ENCODE measurements at regions not wholly inside any gene's neighbourhood (a gene's known extent, or its start where the extent isn't known, plus 50 kb on each side); places are given as distances from the start of the nearest gene placed in this dataset.

DNA sequence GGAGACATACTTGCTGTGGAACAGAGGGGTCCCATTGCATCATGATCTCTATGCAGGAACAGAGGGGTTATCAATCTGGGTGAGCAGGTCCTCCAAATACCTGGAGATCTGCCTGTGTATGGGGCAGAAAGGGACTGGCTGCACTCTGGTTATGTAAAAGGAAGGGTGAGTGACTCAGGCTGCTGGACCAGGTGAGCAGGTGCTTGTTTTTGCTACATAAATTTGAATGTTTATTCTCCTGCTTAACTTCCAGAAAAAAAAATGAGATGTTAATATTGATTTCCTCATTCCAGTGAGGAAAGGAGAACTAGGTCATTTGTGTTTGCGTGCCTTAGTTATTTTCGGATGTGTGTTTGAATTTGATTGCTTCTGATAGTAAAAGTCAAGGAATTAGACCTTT lies 225.8 kb upstream of the TRAM1L1 start:
- ATAC-seq (ENCODE audit: low read depth) (no peak), DNase-seq (no peak)
- Mint-ChIP-seq H3K36me3 (ENCODE audit: low read depth) (no peaks in the 10 kb centered on the region), H3K27me3 (no peaks in the 10 kb centered on the region), H3K27ac (no peak overlapping the region), H3K4me1 (no peaks in the 10 kb centered on the region), H3K4me3 (no peak overlapping the region), H3K9me3 (peaks cover 17% of the 10 kb centered on the region)
- POLR2A ChIA-PET: no interaction called here
- CTCF ChIA-PET: no interaction called here
- TF ChIP-seq, protein P1, sequence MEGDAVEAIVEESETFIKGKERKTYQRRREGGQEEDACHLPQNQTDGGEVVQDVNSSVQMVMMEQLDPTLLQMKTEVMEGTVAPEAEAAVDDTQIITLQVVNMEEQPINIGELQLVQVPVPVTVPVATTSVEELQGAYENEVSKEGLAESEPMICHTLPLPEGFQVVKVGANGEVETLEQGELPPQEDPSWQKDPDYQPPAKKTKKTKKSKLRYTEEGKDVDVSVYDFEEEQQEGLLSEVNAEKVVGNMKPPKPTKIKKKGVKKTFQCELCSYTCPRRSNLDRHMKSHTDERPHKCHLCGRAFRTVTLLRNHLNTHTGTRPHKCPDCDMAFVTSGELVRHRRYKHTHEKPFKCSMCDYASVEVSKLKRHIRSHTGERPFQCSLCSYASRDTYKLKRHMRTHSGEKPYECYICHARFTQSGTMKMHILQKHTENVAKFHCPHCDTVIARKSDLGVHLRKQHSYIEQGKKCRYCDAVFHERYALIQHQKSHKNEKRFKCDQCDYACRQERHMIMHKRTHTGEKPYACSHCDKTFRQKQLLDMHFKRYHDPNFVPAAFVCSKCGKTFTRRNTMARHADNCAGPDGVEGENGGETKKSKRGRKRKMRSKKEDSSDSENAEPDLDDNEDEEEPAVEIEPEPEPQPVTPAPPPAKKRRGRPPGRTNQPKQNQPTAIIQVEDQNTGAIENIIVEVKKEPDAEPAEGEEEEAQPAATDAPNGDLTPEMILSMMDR (IDR thresholded peaks at IDR 0.05): no peak
- intact Hi-C loops (cut with micrococcal nuclease): no loop called here

DNA sequence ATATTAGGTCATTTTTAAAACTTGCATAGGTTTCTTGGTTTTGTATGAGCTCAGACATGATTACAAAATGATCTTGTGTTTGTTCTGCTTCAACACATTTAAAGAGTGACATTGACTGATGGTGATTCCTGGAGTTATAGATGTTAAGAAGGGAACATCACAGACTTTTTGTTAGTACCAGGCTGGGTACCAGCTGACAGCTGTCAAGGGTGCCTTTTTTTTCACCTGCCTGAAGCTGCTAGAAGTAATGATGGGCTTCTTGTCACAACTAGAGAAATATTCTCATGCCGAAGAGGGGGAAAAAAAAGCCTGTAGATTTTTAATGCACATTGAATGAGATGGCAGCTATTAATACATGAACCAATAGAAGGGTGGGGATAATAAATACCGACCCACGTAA lies 226.6 kb upstream of the TRAM1L1 start:
- ChIA-PET CTCF (no interaction called here), POLR2A (no interaction called here)
- Mint-ChIP-seq H3K27me3 (no peaks in the 10 kb centered on the region), H3K4me1 (no peaks in the 10 kb centered on the region), H3K27ac (no peak overlapping the region), H3K9me3 (peaks cover 16% of the 10 kb centered on the region), H3K36me3 (ENCODE audit: low read depth) (no peaks in the 10 kb centered on the region), H3K4me3 (no peak overlapping the region)
- DNase-seq (no peak), ATAC-seq (ENCODE audit: low read depth) (no peak)
- intact Hi-C loops (cut with micrococcal nuclease): no loop called here
- TF ChIP-seq, protein P1 (IDR thresholded peaks at IDR 0.05): no peak

DNA sequence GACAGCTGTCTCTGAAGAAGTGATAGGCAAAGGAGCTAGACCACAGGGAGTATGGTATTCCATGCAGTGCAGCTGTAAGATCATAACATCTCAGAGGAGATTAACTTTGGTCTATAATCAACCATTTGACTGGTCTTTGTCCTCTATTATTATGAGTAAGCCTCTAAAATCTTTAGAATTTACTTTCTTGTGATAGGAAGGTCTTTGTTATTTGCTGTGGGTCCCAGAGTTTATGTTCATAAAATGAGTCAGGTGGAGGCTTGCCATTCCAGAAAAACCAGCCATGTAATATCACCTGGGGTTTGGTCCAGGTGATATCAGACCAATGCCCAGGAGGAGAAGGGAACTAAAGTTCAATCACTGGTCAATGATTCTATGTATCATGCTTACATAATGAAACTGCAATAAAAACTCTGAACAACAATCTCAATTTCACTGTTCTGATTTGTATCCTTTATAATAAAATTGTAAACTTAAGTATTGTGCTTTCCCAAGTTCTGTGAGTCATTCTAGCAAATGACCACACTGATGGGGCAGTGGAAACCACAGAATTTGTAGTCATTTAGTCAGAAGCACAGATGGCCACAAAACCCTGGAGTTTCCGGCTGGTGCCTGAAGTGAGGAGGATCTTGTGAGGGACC lies 239.6 kb upstream of the TRAM1L1 start:
- Mint-ChIP-seq H3K27ac (no peak overlapping the region), H3K9me3 (peaks cover 7% of the 10 kb centered on the region), H3K27me3 (no peaks in the 10 kb centered on the region), H3K4me1 (no peaks in the 10 kb centered on the region), H3K36me3 (ENCODE audit: low read depth) (no peaks in the 10 kb centered on the region), H3K4me3 (no peak overlapping the region)
- ChIA-PET CTCF (no interaction called here), POLR2A (no interaction called here)
- no peak for DNase-seq
- TF ChIP-seq, protein P1 (IDR thresholded peaks at IDR 0.05): no peak
- ATAC-seq (ENCODE audit: low read depth): no peak
- intact Hi-C loops (cut with micrococcal nuclease): no loop called here

DNA sequence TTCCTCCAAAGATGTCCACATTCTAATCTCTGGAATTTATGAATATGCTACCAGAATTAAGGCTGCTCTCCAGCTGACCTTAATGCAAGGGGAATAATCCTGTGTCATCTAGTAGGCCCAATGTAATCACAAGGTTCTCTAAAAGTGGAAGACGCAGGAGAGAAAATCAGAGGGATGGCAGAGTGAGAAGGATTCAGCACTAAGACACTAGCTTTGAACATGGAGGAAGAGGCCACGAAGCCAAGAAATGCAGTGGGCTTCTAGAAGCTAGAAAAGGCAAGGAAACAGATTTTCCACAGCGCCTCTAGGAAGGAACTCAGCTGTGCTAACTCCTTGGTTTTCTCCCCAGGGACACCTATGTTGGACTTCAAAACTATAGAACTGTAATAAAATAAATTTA lies 240.7 kb upstream of the TRAM1L1 start:
- Mint-ChIP-seq H3K9me3 (peaks cover 7% of the 10 kb centered on the region), H3K4me3 (no peak overlapping the region), H3K27ac (no peak overlapping the region), H3K36me3 (ENCODE audit: low read depth) (no peaks in the 10 kb centered on the region), H3K4me1 (no peaks in the 10 kb centered on the region), H3K27me3 (no peaks in the 10 kb centered on the region)
- CTCF ChIA-PET: no interaction called here
- intact Hi-C loops (cut with micrococcal nuclease): no loop called here
- DNase-seq: no peak
- no peak for ATAC-seq (ENCODE audit: low read depth)
- TF ChIP-seq, protein P1 (IDR thresholded peaks at IDR 0.05): no peak
- POLR2A ChIA-PET: no interaction called here

DNA sequence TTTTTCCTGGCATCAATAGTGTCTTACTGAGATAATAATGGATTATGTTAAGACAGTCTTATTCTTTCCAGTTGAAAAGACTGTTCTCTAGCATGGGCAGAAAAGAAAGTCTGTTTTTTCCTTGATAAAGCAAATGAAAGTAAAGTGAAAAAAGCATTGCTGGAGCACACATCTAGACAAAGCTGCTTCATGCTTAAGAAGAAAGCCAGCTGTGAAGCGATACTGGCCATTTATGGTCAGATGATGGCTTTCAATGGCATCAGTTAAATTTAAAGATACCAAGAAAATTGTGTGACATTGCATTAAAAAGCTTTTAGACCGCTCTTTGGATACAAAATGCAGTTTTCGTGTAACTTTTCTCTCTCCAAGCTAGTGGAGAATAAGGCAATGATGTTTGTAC lies 242.1 kb upstream of the TRAM1L1 start:
- TF ChIP-seq, protein P1 (IDR thresholded peaks at IDR 0.05): no peak
- intact Hi-C loops (cut with micrococcal nuclease): no loop called here
- Mint-ChIP-seq H3K36me3 (ENCODE audit: low read depth) (no peaks in the 10 kb centered on the region), H3K27me3 (no peaks in the 10 kb centered on the region), H3K9me3 (peaks cover 7% of the 10 kb centered on the region), H3K4me3 (no peak overlapping the region), H3K4me1 (no peaks in the 10 kb centered on the region), H3K27ac (no peak overlapping the region)
- ATAC-seq (ENCODE audit: low read depth) (no peak), DNase-seq (no peak)
- ChIA-PET CTCF (no interaction called here), POLR2A (no interaction called here)
